Forelimb muscle (tissue), 1 donor: ENCODE measurements at regions not wholly inside any gene's neighbourhood (a gene's known extent, or its start where the extent isn't known, plus 50 kb on each side); places are given as distances from the start of the nearest gene placed in this dataset.
"Not testable (repeated sequence)": the region's sequence is repeated elsewhere in the genome, so short reads cannot be mapped to it uniquely, and the experiment has no call there.

Experiments
- DNase-seq: peaks from one replicate; pipeline ENCODE4 v3.0.0-alpha.2; 2013; ENCODE audit warnings: low read depth

GRCh38 chr10:121373411-121373810, 224.8 kb downstream of the FGFR2 start:
- DNase-seq = no peak

- DNase-seq = no peak
Observed at GRCh38 chr10:121374121-121374520, 224.1 kb downstream of the FGFR2 start.

- no peak for DNase-seq
Observed at GRCh38 chr10:121375172-121375571, 223.1 kb downstream of the FGFR2 start.

GRCh38 chr10:121378251-121378801, 219.9 kb downstream of the FGFR2 start:
- no peak for DNase-seq

GRCh38 chr10:121379013-121379412, 219.2 kb downstream of the FGFR2 start:
- no peak for DNase-seq

DNA sequence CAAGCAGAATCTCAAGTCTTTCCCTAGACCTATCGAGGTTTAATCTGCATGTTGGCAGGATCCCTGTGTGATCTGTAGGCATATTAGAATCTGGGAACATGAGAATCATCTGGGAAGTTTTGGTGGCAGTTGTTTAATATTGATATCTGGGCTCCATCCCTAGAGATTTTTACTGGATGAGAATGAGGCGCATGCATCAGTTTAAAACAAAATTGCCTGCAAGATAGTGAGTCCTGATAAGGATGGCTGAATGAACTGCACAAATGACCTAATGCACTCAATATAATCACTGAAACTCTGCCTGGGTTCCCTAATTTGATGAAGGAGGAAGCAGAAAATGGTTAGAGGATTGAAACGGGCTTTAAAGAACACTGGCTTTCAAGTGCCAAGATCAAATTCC, 218.0 kb downstream of the FGFR2 start:
- no peak for DNase-seq

GRCh38 chr10:121382029-121382520, 216.2 kb downstream of the FGFR2 start:
- DNase-seq = not testable (repeated sequence)

DNA sequence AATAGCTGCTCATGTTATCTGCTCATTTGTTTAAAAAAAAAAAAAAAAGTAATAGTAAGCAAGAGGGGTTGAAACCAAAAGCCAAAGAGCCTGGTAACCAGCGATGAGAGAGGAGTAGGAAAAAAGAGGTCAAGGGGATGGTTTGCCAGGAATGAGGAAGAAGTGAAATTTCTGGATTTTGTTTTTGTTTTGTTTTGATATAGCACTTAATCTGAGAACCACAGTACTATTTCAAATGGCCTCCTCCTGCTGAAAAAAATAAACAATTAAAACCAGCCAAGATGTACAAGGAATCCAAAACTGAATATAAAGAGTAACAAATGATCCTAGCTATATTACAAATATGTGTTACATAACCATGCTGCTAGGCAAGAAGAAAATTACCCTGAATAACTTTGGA, 213.1 kb downstream of the FGFR2 start:
- DNase-seq = no peak

- DNase-seq = no peak
Observed at GRCh38 chr10:121392657-121393056, 205.6 kb downstream of the FGFR2 start.

GRCh38 chr10:121393522-121393921, 204.7 kb downstream of the FGFR2 start:
- no peak for DNase-seq

DNA sequence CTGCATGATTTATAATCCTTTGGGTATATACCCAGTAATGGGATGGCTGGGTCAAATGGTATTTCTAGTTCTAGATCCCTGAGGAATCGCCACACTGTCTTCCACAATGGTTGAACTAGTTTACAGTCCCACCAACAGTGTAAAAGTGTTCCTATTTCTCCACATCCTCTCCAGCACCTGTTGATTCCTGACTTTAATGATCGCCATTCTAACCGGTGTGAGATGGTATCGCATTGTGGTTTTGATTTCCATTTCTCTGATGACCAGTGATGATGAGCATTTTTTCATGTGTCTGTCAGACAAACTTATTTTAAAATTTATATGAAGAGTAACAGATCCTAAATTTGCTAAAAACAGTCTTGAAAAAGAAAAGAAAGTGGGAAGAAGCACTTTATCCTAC, 197.7 kb downstream of the FGFR2 start:
- DNase-seq = not testable (repeated sequence)

DNA sequence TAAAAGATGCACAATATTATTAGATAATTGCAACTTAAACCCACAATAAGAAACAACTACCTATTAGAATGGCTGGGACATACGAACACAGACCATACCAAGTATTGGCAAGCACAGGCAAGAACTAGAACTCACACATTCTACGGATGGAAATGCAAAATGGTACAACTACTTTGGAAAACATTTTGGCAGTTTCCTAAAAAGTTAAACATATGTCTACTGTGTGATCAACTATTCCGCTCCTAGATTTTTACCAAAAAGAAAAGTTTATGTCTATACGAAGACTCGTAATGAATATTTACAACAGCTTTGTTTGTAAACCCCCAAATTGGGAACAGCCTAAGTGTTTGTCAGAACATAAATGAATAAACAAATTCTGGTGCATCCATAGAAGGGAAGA, 194.7 kb downstream of the FGFR2 start:
- no peak for DNase-seq

DNA sequence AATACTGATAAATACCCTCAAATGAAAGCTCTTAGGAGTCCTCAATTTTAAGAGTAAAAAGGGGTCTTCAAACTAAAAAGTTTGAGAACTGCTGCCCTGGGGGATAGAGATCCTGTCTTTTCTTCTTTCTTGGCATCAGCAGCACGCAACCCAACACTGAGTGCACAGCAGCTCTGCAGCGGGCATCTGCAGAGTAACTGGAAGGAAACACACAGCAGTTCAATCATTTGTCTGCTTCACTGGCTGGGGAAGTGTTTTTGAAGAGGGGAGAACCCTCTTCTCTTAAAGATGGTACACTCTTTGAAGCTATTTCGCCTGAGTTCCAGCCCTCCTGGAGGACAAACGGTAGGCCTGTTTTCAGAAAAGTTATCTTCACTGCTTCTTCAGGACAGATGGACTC, 193.6 kb downstream of the FGFR2 start:
- DNase-seq = no peak

GRCh38 chr10:121405096-121405495, 193.1 kb downstream of the FGFR2 start:
- DNase-seq = no peak

- no peak for DNase-seq
Observed at GRCh38 chr10:121405549-121405948, 192.7 kb downstream of the FGFR2 start.

DNA sequence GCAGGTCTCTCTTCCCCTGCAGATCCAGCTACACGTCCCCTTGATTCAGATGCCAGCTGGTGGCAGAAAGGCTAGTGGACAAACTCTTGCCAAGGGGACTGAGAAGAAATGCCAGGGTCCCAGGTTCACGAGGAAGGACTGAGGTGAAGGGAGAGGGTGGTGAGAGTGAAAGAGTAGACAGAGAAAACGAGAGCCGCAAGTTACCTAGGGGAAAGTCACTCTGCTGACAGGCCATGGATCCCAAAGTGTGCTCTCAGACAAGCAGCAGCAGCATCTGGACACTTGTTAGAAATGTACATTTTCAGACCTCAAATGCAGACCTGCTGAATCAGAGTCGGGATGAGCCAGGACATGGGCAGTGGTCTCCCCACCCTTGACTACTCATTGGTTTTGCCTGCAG, 192.3 kb downstream of the FGFR2 start:
- no peak for DNase-seq

GRCh38 chr10:121406823-121407545, 191.3 kb downstream of the FGFR2 start:
- DNase-seq = no peak

DNA sequence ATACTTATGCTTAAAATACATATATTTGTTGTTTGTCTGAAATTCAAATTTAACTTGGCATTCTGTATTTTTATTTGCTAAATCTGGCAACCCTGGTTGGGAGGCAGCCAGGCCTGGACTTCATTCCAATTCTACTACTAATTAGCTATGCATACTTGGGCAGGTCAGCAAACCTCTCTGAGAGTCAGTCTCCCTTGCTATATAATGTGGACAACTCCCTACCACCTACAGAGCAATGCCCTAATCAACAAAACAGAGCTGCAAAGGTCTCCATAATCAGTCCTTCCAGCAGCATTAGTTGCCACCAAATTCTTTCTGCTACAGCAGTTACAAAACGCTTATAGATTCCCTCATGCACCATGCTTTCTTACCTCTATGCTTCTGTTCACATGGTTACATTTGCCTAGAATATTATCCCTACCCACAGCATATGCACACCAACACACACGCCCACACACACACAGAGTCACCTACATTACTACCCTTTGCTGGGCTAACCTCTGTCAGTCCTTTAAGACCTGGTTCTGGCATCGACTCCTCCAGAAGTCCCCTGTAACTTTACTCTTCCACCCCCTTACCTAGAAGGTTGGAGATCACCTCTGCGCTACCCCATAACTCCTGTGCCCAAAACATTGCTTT, 188.7 kb downstream of the FGFR2 start:
- DNase-seq = no peak

GRCh38 chr10:121411004-121411403, 187.2 kb downstream of the FGFR2 start:
- no peak for DNase-seq

DNA sequence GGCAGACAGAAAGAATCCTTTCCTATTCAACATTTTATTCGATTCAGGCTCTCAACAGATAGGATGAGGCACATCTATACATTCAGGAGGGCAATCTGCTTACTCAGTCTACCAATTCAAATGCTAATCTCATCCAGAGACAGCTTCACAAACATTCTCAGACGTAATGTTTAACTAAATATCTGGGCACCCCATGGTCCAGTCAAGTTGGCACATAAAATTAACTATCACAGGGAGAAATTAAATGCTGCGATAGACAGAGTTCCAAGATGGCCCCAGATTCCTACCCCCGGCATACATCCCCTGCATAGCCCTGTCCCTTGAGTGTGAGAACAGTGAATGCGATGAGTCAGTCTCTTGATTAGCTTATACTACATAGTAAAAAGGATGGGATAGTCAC, 184.3 kb downstream of the FGFR2 start:
- no peak for DNase-seq

DNA sequence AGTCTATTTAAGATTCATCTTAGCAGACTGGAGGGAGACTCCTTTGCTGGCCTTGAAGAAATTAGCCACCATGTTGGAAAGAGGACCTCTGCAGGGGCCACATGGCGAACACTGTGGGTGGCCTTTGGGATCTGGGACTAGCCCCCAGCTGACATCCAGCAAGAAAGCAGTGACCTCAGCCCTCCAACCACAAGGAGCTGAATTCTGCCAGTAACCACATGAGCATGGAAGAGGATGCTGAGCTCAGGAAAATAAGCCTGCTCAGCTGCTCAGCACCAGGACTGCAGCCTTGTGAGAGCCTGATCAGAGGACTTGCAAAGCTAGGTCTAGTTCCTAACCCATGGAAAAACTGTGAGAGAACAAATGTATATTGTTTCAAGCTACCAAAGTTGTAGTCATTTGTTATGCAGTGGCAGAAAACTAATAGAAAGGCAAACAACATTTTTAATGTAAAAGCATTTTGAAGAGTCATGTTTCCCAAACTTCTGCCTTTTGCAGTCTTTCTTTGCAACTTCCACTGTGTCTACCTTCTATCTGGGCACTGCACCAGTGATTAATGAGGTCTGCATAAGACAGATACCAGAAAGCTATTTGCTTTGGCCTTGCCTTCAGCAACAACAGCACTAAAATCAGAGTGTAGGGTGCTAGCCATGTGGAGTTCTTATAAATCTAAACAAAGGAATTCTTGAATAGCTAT, 183.7 kb downstream of the FGFR2 start:
- DNase-seq = no peak

DNA sequence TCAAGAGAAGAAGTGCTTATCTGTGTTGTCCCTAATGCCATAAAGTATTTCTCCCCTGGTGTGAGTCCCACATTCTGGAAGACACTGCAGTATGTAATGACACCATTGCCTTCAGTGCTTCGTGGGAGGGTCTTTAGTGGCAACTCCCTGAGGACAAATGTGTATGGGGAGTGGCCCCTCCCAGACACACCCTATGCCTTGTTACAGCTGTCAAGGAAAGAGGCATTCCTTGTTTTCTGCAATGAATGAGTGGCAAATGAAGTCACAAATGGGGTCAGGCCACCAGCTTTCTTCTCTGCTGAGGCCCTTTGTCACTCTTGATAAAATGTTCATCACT, 183.2 kb downstream of the FGFR2 start:
- DNase-seq = no peak

DNA sequence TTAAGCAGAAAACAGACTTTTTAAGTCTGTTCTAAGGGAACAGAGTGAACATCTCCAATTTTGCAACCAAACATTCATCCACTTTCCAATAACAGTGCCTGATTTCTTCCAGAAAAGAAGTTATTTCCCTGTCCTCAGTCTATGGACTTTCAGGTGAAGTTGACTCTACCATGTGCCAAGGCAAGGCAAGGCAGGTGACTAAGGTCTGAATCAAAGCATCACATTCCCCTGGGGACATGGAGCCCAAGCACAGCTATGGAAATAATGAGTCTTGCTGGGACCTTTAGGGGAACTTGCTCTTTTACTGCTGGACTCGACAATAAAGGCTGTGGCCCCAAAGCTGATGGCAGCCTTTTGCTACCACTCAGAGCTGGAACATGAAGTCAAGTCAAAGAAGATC, 182.2 kb downstream of the FGFR2 start:
- no peak for DNase-seq
